HFFc6 (cell line): ENCODE measurements at regions not wholly inside any gene's neighbourhood (a gene's known extent, or its start where the extent isn't known, plus 50 kb on each side); places are given as distances from the start of the nearest gene placed in this dataset.

Experiments used
- DNase-seq: peaks from one replicate; pipeline ENCODE4 v3.0.0-alpha.2; 2018
- H3K27ac Mint-ChIP-seq: 2 replicates; pipeline ENCODE4 v1.8.0; 2020; ENCODE audit warnings: mild to moderate bottlenecking, mixed read lengths
- H3K27me3 Mint-ChIP-seq: 2 replicates; pipeline ENCODE4 v1.8.0; 2021; ENCODE audit warnings: mild to moderate bottlenecking, moderate library complexity, mixed read lengths; ENCODE audit not compliant: insufficient read depth
- H3K36me3 Mint-ChIP-seq: 2 replicates; pipeline ENCODE4 v1.8.0; 2021; ENCODE audit warnings: low read depth, mixed read lengths
- H3K4me1 Mint-ChIP-seq: 2 replicates; pipeline ENCODE4 v1.8.0; 2020; ENCODE audit warnings: low read depth, mixed read lengths
- H3K4me3 Mint-ChIP-seq: 2 replicates; pipeline ENCODE4 v1.8.0; 2020; ENCODE audit warnings: mild to moderate bottlenecking, moderate library complexity, mixed read lengths
- H3K9me3 Mint-ChIP-seq: 2 replicates; pipeline ENCODE4 v1.8.0; 2020; ENCODE audit warnings: mild to moderate bottlenecking, mixed read lengths
- TF ChIP-seq, protein P1 (sequence below): fragments of 200-600 bp; sonication (generic); IDR thresholded peaks from 2 replicates; pipeline ENCODE4 v1.5.0; 2021; ENCODE audit warnings: antibody characterized with exemption, mild to moderate bottlenecking

DNA sequence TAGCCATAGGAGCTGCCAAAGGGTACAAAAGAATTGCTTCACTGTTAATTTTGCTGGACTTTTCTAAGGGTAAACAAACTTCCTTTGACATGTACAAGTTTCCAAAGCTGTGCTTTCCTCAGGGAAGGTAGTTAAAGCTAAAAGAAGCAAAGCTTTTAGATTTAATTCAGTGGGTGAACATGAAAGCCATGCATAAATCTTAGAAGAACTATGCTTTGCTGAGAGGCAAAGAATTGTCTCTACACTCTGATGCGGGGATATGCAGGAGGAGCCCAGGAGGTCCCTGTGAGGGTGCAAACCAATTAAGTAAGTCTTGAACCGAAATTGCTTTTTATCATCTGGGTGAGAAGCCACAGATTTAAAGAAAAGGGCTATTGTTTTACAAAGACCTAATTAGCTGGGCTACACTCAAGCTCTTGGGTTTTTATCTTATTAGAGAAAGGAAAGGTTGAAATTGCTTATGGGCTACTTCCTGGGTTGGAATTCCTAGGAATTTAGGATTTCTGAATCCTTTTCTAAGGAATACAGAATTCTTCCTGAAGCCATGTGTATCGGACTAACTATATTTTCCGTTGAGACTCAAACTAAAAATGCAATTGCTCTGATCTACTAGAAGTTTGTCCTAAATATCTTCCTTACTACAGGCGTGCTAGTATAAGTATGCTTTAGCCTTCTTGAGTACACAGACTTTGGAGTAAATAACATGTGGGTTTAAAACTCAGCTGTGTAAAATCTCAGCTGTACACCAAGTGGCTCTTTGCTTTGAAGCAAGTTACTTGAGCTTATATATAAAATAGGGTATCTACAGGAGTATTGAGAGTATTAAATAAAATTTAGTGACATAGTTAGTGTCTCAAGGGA lies 188.4 kb upstream of the ANK2 start:
- H3K4me3 Mint-ChIP-seq, result no peak overlapping the region
- peaks cover 26% of the 10 kb centered on the region for H3K4me1 Mint-ChIP-seq
- no peaks in the 10 kb centered on the region for H3K36me3 Mint-ChIP-seq
- H3K27me3 Mint-ChIP-seq, result no peaks in the 10 kb centered on the region
- H3K9me3 Mint-ChIP-seq, result no peaks in the 10 kb centered on the region
- TF ChIP-seq, protein P1, sequence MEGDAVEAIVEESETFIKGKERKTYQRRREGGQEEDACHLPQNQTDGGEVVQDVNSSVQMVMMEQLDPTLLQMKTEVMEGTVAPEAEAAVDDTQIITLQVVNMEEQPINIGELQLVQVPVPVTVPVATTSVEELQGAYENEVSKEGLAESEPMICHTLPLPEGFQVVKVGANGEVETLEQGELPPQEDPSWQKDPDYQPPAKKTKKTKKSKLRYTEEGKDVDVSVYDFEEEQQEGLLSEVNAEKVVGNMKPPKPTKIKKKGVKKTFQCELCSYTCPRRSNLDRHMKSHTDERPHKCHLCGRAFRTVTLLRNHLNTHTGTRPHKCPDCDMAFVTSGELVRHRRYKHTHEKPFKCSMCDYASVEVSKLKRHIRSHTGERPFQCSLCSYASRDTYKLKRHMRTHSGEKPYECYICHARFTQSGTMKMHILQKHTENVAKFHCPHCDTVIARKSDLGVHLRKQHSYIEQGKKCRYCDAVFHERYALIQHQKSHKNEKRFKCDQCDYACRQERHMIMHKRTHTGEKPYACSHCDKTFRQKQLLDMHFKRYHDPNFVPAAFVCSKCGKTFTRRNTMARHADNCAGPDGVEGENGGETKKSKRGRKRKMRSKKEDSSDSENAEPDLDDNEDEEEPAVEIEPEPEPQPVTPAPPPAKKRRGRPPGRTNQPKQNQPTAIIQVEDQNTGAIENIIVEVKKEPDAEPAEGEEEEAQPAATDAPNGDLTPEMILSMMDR, result no peak
- H3K27ac Mint-ChIP-seq, result no peak overlapping the region
- DNase-seq, result no peak

DNA sequence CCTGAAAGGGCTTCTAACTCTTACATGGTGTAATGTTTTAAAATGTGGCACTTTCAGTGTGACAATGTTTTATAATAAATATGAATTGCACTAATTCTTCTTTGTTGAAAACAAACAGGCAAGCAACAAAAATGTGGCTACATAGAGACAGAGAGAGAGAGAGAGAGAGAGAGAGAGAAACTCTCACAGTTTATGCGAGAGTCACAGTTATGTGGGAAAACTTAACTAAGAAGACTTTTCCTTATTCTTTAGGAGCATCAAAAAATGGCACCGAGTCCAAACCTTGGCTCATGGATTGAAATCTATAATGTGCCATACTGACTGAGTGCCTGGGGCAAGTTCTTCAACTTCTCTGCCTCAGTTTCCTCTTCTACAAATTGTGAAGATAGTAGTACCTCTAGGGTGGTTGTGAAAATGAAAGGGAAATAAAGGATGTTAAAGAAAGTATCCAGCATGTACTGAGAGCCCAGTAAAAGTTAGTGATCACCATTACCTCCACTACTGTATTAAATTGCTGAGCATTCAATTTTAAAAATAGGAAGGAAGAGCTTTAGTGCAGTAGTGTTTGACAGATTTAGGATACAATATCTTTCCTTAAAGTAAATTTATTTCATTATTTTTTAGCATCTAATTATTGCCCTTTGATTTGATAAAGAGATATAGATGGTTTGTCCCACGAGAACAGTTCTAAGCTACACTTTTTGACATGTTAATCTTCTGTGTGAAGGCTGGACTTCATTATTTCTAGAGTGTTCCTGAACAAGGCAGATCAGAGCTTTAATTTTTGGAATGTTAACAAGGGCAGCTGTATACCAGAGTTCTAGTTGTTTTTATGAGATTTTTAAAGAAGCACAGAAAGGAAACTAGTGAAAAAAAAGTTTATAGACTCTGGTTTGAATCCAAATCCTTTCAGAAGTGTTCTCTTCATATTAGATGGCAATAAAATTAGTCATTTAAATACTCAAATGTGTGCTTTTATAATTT lies 187.5 kb upstream of the ANK2 start:
- H3K27me3 Mint-ChIP-seq, result no peaks in the 10 kb centered on the region
- no peak overlapping the region for H3K4me3 Mint-ChIP-seq
- no peak overlapping the region for H3K27ac Mint-ChIP-seq
- TF ChIP-seq, protein P1, result no peak
- H3K9me3 Mint-ChIP-seq, result no peaks in the 10 kb centered on the region
- peaks cover 23% of the 10 kb centered on the region for H3K4me1 Mint-ChIP-seq
- DNase-seq, result no peak
- no peaks in the 10 kb centered on the region for H3K36me3 Mint-ChIP-seq

DNA sequence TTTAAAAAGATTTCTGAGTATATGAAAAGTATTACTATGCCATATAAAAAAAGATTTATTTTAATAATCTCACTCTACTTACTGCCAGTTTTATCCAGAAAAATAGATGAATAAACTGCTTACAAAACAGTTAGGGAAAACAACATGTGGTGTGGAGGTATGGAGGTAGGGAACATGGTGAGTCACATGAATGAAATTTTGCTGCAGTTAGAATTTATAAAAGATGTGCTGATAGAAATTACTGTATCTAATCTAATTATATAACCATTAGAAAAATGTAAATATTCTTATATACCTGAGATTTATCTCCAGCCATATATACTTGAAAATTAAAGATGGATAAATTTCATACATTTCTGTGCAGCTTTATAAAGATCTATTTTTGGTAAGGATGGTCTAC lies 184.0 kb upstream of the ANK2 start:
- no peaks in the 10 kb centered on the region; the same call in 1 of the 2 replicates for H3K27me3 Mint-ChIP-seq
- TF ChIP-seq, protein P1, result no peak
- peaks cover 13% of the 10 kb centered on the region; the same call in 1 of the 2 replicates for H3K4me1 Mint-ChIP-seq
- DNase-seq, result no peak
- no peaks in the 10 kb centered on the region for H3K36me3 Mint-ChIP-seq
- H3K27ac Mint-ChIP-seq, result no peak overlapping the region
- no peak overlapping the region for H3K4me3 Mint-ChIP-seq
- H3K9me3 Mint-ChIP-seq, result no peaks in the 10 kb centered on the region

DNA sequence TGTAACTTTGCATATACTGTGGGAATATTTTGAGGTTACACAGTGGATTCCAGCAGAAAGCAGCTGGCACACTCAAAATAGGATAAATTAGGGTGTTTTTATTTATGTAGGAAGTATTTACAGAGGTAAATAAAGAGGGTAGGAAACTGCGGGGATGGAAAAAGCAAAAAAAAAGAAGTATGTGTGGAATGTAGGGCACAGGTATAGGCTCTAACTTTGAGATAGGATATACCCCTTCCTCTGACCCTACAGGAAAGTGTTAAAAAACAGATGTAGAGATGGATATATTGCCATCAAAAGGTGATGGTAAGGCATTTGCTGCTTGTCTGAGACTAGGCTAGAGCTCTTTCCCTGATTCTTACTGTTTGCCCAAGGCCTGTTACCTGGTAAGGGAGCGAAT lies 173.1 kb upstream of the ANK2 start:
- no peak for DNase-seq
- TF ChIP-seq, protein P1, result no peak
- Mint-ChIP-seq H3K27me3 (no peaks in the 10 kb centered on the region; the same call in 1 of the 2 replicates), H3K27ac (no peak overlapping the region), H3K36me3 (no peaks in the 10 kb centered on the region), H3K4me1 (no peaks in the 10 kb centered on the region), H3K4me3 (no peak overlapping the region), H3K9me3 (no peaks in the 10 kb centered on the region)

DNA sequence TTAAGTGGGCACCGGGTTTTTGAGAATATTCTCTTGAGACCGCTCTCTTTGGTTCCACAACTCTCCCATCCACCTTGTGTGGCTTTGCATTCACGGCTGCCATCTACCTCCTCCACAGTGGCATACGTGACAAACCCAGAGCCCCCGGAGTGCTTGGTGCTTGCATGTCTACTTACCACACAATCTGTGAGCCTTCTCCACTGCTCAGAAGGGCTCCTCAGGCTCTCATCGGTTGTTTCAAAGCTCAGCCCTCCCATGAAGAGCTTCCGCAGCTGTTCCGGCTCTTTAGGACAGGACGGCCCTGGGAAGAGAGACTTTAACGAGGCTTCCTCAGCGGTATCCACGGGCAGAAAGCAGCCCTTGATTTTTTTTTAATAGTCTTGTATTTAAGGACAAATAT lies 167.6 kb upstream of the ANK2 start:
- Mint-ChIP-seq H3K4me3 (no peak overlapping the region), H3K9me3 (no peaks in the 10 kb centered on the region), H3K27me3 (peaks cover 5% of the 10 kb centered on the region), H3K36me3 (no peaks in the 10 kb centered on the region), H3K4me1 (no peaks in the 10 kb centered on the region), H3K27ac (no peak overlapping the region)
- TF ChIP-seq, protein P1, result no peak
- DNase-seq, result no peak
